Psoas muscle (tissue), 7 donors: ENCODE measurements at regions not wholly inside any gene's neighbourhood (a gene's known extent, or its start where the extent isn't known, plus 50 kb on each side); places are given as distances from the start of the nearest gene placed in this dataset.
"Not testable (repeated sequence)": the region's sequence is repeated elsewhere in the genome, so short reads cannot be mapped to it uniquely, and the experiment has no call there.

Source experiments
- ATAC-seq, 4 donors: fragments of 200-7000 bp; cut with Tn5 transposase; one replicate each; pipeline ENCODE4 v1.9.1; 2020; ENCODE audit warnings: moderate library complexity in 3 of 4, mild to moderate bottlenecking in 2 of 4
- DNase-seq, 2 donors: peaks; one replicate each; pipeline ENCODE4 v3.0.0-alpha.2; 2020
- H3K27ac ChIP-seq: fragments of 200-600 bp; one replicate; pipeline ENCODE4 v1.8.0; 2022
- H3K27me3 ChIP-seq, 3 donors: fragments of 200-600 bp in 1 of 3; one replicate each; pipeline versions ENCODE4 v1.6.1 to v1.8.0; 2013 to 2022; ENCODE audit warnings: low read length in 2 of 3, mild to moderate bottlenecking in 2 of 3, moderate library complexity in 1 of 3; ENCODE audit not compliant: insufficient read depth in 3 of 3
- H3K36me3 ChIP-seq, 2 donors: fragments of 200-600 bp in 1 of 2; one replicate each; pipeline versions ENCODE4 v1.6.1 to v1.8.0; 2013 to 2022; ENCODE audit warnings: low read depth in 1 of 2, mild to moderate bottlenecking in 1 of 2, moderate library complexity in 1 of 2; ENCODE audit not compliant: insufficient read depth in 1 of 2
- H3K4me1 ChIP-seq: fragments of 200-600 bp; one replicate; pipeline ENCODE4 v1.8.0; 2022
- H3K4me3 ChIP-seq: fragments of 200-600 bp; one replicate; pipeline ENCODE4 v1.8.0; 2022; ENCODE audit warnings: mild to moderate bottlenecking
- H3K9me3 ChIP-seq: fragments of 200-600 bp; one replicate; pipeline ENCODE4 v1.8.0; 2022
- WGBS, 3 donors: extraction: QIAGEN DNeasy Blood & Tissue Kit; methylation state at CpG; one replicate each; pipeline versions ENCODE4 v1.1.6 to v1.1.7; 2013; 5-methylcytosine and 5-hydroxymethylcytosine counted together
- intact Hi-C, 2 donors: fragments of 100-400 bp; cut with DNase I; formaldehyde crosslinking; loops; one replicate each; pipeline versions ENCODE4 v1.11.0 to v1.14.2; 2022
- TF ChIP-seq, protein P1 (sequence below): fragments of 200-600 bp; IDR thresholded peaks from one replicate; pipeline ENCODE4 v1.8.0; 2022; ENCODE audit warnings: antibody characterized with exemption
- donor health status: healthy with polysubstance abuse.
- donor health status: DM: no; HTN: no; CAD: no; lungs with moderate emphysema.
- donor health status: Bipolar disorder and iron deficiency.
- donor health status: healthy.
- donor health status: DM: yes; HTN: yes; CAD: no.
- donor health status: DM: no; HTN: no; CAD: no.
- donor health status: DM: yes; HTN: yes; CAD: no.

DNA sequence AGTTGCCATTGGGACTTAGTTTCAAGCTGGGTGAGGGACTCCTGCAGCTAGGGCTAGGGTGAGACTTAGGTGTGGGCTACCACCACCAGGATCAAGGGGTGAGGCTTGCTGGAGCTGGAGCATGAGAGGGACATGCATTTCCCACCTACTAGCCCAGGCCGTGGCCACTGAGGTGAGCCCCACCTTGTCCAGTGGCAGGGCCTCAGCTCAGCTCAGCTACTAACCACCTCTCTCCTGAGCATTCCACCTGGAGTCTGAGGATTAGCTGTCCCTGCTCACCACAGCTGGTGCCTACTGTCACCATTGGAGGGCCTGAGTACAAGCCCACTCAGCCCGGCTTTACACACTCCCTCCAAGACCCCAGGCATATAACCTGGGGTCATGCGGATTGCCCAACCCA is 62.6 kb upstream of the MAGEH1 start:
- no peak for ATAC-seq
- intact Hi-C loops = no loop called here
- TF ChIP-seq, protein P1, sequence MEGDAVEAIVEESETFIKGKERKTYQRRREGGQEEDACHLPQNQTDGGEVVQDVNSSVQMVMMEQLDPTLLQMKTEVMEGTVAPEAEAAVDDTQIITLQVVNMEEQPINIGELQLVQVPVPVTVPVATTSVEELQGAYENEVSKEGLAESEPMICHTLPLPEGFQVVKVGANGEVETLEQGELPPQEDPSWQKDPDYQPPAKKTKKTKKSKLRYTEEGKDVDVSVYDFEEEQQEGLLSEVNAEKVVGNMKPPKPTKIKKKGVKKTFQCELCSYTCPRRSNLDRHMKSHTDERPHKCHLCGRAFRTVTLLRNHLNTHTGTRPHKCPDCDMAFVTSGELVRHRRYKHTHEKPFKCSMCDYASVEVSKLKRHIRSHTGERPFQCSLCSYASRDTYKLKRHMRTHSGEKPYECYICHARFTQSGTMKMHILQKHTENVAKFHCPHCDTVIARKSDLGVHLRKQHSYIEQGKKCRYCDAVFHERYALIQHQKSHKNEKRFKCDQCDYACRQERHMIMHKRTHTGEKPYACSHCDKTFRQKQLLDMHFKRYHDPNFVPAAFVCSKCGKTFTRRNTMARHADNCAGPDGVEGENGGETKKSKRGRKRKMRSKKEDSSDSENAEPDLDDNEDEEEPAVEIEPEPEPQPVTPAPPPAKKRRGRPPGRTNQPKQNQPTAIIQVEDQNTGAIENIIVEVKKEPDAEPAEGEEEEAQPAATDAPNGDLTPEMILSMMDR = no peak
- H3K4me1 ChIP-seq = no peaks in the 10 kb centered on the region
- WGBS, 3 donors = 55 to 81% (median 60%) methylated on average over 3 of the region's 3 CpGs
- no peak overlapping the region for H3K4me3 ChIP-seq
- no peak overlapping the region for H3K27ac ChIP-seq
- H3K27me3 ChIP-seq = peaks cover 0 to 13% (median 0%) of the 10 kb centered on the region in 3 donors
- no peaks in the 10 kb centered on the region for H3K36me3 ChIP-seq
- DNase-seq = no peak
- no peaks in the 10 kb centered on the region for H3K9me3 ChIP-seq

DNA sequence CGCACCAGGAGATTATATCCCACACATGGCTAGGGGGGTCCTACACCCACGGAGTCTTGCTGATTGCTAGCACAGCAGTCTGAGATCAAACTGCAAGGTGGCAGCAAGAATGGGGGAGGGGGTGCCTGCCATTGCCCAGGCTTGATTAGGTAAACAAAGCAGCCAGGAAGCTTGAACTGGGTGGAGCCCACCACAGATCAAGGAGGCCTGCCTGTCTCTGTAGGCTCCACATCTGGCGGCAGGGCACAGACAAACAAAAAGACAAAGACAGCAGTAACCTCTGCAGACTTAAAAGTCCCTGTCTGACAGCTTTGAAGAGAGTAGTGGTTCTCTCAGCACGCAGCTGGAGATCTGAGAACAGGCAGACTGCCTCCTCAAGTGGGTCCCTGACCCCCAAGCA is 55.1 kb upstream of the MAGEH1 start:
- H3K27me3 ChIP-seq, DNase-seq, ATAC-seq, H3K4me3 ChIP-seq, H3K27ac ChIP-seq, intact Hi-C loops, H3K36me3 ChIP-seq, H3K9me3 ChIP-seq, H3K4me1 ChIP-seq: not testable (repeated sequence)
- WGBS, 3 donors = 62 to 75% (median 69%) methylated on average over 4 of the region's 4 CpGs
